AG09309 (cell line): ENCODE measurements at regions not wholly inside any gene's neighbourhood (a gene's known extent, or its start where the extent isn't known, plus 50 kb on each side); places are given as distances from the start of the nearest gene placed in this dataset.
A peak's percentile ranks its signal among the peaks of the same experiment; 100 is the strongest.

Source experiments
- DNase-seq: peaks from one replicate; pipeline ENCODE4 v3.0.0-alpha.2; 2010; ENCODE audit warnings: low read depth
- H3K4me3 ChIP-seq: 2 replicates; pipeline ENCODE4 v1.5.1; 2011; ENCODE audit warnings: mild to moderate bottlenecking, low read depth, low read length, moderate library complexity; ENCODE audit not compliant: control insufficient read depth
- TF ChIP-seq, protein P1 (sequence below): IDR thresholded peaks from 2 replicates; pipeline ENCODE4 v1.5.1; 2011; ENCODE audit warnings: mild to moderate bottlenecking, low read depth, low read length, inconsistent platforms; ENCODE audit not compliant: insufficient read depth, control insufficient read depth; ENCODE audit errors: missing control alignments

GRCh38 chr1:221344693-221345092 is 397.2 kb downstream of the DUSP10 start:
- no peak for DNase-seq
- TF ChIP-seq, protein P1, sequence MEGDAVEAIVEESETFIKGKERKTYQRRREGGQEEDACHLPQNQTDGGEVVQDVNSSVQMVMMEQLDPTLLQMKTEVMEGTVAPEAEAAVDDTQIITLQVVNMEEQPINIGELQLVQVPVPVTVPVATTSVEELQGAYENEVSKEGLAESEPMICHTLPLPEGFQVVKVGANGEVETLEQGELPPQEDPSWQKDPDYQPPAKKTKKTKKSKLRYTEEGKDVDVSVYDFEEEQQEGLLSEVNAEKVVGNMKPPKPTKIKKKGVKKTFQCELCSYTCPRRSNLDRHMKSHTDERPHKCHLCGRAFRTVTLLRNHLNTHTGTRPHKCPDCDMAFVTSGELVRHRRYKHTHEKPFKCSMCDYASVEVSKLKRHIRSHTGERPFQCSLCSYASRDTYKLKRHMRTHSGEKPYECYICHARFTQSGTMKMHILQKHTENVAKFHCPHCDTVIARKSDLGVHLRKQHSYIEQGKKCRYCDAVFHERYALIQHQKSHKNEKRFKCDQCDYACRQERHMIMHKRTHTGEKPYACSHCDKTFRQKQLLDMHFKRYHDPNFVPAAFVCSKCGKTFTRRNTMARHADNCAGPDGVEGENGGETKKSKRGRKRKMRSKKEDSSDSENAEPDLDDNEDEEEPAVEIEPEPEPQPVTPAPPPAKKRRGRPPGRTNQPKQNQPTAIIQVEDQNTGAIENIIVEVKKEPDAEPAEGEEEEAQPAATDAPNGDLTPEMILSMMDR: no peak

DNA sequence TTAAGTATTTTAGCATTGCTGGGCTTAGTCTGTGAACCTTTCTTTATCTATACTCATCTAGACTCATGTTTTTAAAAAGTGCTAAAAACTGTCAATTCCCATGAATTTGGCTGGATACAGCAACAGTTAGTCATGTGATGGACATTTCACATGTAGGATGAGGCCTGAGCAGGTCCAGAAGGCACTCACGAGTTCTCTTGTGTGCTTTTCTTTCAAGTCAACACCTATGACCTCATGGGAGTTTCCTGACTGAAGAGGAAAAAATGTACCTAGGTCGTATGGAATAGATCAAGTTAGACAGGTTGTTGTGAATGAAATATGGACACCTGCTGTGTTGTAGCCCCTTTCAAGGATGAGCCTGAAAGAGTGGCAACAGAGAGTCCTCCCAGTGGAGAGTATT is 394.2 kb downstream of the DUSP10 start:
- no peak overlapping the region for H3K4me3 ChIP-seq
- TF ChIP-seq, protein P1: no peak
- DNase-seq: no peak

More at GRCh38 chr1:221344693-221345092, 397.2 kb downstream of the DUSP10 start:
- H3K4me3 ChIP-seq: no peak overlapping the region

DNA sequence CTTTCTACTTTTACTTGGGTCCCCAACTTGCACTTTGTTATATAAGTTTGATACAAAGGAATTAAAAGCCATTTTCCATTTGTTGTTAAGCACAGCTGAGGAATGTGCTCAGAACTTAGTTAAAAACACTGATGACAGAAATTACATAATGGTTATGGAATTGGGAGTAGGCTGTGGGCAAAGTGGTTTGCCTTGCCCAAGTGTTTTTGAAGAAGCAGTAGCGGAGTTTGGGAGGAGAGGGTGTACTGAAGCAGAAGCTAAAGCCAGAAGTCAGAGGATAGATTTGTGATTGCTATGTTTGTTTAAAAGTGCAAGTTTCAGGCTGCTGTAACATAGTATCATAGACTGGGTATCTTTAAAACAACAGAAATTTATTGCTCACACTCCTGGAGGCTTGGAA is 391.8 kb downstream of the DUSP10 start:
- TF ChIP-seq, protein P1: no peak
- no peak overlapping the region for H3K4me3 ChIP-seq
- DNase-seq: no peak

DNA sequence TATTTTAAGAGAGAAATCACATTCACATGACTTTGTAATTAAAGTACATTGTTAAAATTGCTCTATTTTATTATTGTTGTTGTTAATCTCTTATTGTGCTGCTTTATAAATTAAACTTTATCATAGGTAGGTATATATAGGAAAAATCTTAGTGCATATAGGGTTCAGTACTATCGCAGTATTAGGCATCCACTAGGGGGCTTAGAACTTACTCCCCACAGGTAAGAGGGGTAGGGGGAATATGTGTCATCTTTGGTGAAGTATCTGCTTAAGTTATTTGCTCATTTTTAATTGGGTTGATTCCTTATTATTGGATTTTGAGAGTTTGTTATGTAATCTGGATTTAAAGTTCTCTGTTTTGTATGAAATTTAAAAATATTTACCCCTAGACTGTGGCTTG is 385.2 kb downstream of the DUSP10 start:
- H3K4me3 ChIP-seq: no peak overlapping the region
- no peak for DNase-seq
- TF ChIP-seq, protein P1: peak; percentile 17

DNA sequence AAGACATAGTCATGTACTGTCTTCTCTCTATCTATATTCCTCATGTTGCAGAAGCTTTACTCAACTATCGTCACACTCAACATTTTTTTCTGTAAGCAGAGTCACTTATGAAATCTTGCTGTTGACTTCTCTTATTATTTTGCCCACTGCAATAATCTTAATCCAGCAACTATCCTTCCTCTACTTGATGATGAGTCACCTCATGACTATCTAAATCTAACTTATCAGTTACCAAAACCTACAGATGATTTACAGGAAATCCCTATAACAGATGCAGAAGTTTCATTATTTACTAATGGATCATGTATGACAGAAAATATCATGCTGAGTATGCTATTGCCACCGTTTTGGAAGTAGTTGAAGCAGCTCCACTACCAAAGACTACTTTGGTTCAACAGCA is 378.9 kb downstream of the DUSP10 start:
- TF ChIP-seq, protein P1: no peak
- DNase-seq: no peak
- no peak overlapping the region for H3K4me3 ChIP-seq

GRCh38 chr1:221366495-221367110 is 375.3 kb downstream of the DUSP10 start:
- TF ChIP-seq, protein P1: no peak
- H3K4me3 ChIP-seq: no peak overlapping the region
- no peak for DNase-seq
